HG03442 (cell line): ENCODE measurements at regions not wholly inside any gene's neighbourhood (a gene's known extent, or its start where the extent isn't known, plus 50 kb on each side); places are given as distances from the start of the nearest gene placed in this dataset.

Experiments used
- ATAC-seq: cut with Tn5 transposase; IDR thresholded peaks from one replicate; pipeline ENCODE4 v1.9.1; 2021; ENCODE audit warnings: mild to moderate bottlenecking, moderate library complexity; ENCODE audit not compliant: unreplicated experiment

DNA sequence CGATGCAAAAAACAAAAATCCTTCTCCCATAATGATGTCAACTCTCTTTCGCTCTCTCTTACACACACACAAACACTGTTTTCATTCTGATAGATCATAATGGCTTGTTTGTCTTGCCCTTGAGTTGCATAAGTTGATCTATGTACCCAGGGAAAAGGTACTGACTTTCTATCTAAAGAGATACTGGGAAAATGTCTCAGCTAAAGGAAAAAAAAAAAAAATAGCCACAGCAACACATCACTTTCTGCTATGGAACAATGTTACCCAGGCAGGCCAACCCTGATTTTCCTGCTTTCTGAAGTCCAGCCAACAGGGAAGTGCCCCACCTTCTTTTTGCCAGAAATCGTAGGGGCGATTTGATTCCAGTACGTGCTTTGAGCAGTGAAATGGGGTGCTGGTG lies 212.6 kb upstream of the ACTBL2 start:
- ATAC-seq = no peak

DNA sequence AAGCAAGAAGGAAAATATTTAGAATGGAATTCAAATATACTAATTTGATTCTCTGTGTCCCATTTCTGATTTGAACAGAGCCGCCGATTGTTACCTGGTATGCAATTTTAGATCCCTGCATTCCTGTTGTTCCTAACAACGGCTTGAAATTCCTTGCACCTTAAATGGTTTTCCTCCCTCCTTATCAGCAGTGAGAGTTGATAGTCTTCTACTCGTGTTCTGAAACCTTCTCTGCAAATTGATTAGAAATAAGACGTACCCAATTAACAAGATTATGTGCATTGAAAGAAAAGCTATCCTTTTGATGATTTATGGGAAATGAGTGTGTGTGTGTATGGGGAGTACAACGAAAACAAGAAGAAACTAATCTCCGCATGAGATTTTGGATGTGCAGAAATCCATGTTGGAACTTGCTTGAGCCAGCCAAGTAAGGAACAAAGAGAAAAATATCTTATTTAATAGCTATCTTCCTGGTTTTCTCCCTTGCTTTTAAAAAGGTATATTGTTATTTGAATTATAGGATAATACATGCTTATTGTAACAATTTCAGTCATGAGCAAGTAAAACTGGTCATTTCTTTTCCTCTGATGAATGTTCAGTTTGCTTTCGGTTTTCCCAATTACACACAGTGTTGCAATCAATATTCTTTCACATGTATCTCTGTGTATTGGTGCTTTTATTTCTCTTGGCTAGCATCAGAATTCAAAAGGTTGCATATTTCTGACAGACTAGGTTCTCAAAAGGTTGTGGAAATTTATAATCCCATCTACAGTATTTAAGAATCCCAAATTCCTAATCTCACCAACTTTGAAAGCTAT lies 211.1 kb upstream of the ACTBL2 start:
- ATAC-seq = no peak

- peak; percentile 91 for ATAC-seq
Observed at GRCh38 chr5:57692582-57693487, 210.2 kb upstream of the ACTBL2 start.

GRCh38 chr5:57690724-57691123 lies 208.1 kb upstream of the ACTBL2 start:
- ATAC-seq = no peak

DNA sequence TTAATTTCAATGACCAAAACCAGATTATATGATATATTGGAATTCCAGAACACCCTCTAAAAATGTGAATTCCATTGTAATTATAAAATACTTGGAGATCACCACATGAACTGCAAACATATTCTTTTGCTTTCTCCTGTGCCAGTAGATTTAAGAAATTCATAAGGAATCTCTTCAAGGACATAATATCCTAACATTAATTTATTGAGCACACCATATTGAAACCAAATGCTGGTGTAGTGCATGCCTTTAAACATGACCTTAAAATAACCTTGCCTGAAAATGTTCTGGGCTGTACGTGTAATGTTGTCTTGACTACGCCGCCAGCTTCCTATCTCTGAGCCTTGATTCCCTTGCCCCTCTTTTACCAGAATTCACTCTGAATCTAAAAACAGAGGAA lies 205.0 kb upstream of the ACTBL2 start:
- no peak for ATAC-seq

DNA sequence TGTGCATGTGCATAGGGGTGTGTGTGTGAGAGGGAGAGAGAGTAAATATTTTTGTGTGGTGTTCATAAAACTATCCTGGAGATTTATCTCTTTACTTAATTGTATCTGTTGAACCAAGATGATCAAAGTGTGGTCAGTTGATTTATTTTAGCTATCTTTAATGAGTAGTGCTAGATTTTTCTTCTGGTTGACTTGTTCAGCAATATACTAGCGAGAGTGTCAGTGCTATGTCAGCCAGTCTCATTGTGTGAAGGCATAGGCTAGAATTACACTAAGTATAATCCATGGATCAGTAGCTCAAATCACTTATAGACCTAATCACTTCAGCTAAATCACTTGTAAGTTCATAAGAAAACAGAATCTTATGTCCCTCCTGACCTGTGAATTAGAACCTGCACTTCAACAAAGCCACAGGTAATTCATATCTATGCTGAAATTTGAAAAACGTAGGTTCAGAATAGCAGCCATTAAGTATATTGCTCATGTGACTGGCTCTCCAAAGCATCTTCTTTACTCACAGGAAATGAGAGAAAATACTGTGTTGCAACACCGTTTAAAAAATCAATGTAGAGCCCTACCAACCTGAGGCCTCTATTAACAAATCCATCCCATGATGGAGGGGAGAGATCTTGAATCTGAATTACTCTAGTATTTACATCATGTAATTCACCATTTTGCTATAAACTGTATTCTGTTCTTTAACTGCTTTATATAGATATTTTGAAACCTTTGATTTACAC lies 203.1 kb upstream of the ACTBL2 start:
- ATAC-seq = no peak

- no peak for ATAC-seq
Observed at GRCh38 chr5:57684299-57684702, 201.7 kb upstream of the ACTBL2 start.

- ATAC-seq = no peak
Observed at GRCh38 chr5:57683036-57683630, 200.5 kb upstream of the ACTBL2 start.

DNA sequence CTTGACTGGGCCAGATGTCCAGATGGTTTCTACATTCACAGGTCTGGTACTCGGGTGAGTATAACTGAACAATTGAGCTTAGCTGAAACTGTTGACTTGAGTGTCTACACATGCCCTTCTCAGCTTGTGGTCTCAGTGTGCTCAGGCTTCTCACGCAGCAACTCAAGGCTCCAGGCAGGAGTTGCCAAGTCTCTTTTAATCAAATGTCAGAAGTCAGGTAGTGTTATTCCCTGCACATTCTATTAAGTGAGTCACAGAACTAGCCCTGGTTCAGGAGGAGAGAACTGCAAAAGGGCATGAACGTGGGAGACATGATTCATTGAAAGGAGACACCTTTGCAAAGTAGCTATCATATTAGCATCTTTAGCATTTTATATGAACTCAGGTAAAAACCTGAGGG lies 199.3 kb upstream of the ACTBL2 start:
- ATAC-seq = no peak

DNA sequence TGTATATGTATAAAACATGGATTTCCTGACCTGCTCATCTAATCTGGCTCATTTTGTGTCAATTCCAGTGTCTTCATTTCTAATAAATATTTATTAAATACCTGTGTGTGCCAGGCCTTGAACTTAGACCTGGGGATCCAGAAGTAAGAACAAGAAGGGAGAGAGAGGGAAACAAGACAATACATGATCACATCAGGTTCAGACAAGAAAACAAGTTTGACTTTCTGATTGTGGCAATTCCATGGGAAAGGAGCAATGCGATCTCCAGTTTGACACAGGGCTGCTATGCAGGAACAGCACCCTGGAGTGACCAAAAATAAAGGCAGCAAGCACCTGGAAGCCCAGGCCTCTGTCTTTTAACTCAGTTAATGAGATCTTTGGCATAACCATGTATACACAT lies 198.1 kb upstream of the ACTBL2 start:
- no peak for ATAC-seq

DNA sequence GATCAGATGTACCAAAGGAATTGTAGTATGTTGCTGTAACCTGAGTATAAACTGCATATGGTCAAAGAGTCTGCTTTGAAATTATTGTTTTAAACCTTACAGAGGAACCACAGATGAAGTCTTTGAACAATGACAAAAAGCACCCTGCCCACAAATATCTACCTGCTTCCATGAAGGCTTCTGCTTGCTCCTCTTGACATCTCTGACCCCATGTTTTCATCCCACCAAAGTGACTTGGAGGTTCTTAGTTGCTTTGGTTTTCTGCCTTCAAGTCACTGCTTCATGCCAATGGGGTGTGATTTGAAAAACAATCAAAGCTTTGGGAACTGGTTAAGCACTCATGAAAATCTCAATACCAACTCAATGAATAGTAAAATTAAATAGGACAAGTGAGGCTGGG lies 194.6 kb upstream of the ACTBL2 start:
- no peak for ATAC-seq

GRCh38 chr5:57676222-57677098 lies 193.8 kb upstream of the ACTBL2 start:
- ATAC-seq = no peak

GRCh38 chr5:57675236-57675635 lies 192.6 kb upstream of the ACTBL2 start:
- ATAC-seq = no peak

GRCh38 chr5:57671371-57671770 lies 188.8 kb upstream of the ACTBL2 start:
- no peak for ATAC-seq

GRCh38 chr5:57666582-57666981 lies 184.0 kb upstream of the ACTBL2 start:
- no peak for ATAC-seq

DNA sequence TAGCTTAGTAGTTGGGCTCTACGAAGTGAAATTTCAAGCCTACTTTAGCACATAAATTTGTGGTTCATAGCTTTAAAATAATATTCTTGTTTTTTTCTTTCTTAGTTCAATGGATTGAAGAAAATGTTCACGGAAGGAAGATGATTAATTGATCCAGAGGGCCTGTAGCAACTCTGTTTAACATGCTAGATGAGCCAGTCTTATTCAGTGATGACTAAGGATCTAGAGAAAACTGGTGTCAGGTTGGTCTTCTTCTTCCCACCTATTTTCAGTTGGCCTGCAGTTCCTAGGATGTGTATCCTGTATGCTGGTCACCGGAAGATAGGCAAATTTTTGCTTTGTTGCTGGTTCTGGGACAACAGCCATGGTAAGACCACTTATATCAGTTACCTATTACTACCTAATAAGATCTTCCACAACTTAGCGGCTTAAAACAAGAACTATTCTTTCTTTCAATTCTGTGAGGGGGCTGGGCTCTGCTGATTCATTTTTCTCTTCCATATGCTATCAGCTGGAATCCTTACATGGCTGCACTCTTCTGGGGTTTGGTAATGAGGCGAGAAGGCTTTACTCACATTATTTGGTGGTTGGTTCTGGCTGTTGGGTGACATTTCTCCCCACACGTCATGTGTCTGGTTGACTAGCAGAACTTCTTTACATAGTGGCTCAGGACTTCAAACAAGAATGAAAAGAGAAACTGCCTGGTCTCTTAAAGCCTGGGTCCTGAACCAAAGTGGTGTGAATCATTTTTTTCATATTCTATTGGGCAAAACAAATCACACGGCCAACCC lies 182.7 kb upstream of the ACTBL2 start:
- ATAC-seq = no peak

- ATAC-seq = no peak
Observed at GRCh38 chr5:57664700-57665099, 182.1 kb upstream of the ACTBL2 start.

GRCh38 chr5:57663466-57663865 lies 180.9 kb upstream of the ACTBL2 start:
- ATAC-seq = no peak

GRCh38 chr5:57662991-57663390 lies 180.4 kb upstream of the ACTBL2 start:
- no peak for ATAC-seq
